Activated CD4-positive, alpha-beta T cell treated with anti-CD3 and anti-CD28 coated beads for 4 hours (primary cell): ENCODE measurements at regions not wholly inside any gene's neighbourhood (a gene's known extent, or its start where the extent isn't known, plus 50 kb on each side); places are given as distances from the start of the nearest gene placed in this dataset.

Source experiments
- DNase-seq, 2 donors: peaks; one replicate each; pipeline ENCODE4 v3.0.0-alpha.2; 2020

DNA sequence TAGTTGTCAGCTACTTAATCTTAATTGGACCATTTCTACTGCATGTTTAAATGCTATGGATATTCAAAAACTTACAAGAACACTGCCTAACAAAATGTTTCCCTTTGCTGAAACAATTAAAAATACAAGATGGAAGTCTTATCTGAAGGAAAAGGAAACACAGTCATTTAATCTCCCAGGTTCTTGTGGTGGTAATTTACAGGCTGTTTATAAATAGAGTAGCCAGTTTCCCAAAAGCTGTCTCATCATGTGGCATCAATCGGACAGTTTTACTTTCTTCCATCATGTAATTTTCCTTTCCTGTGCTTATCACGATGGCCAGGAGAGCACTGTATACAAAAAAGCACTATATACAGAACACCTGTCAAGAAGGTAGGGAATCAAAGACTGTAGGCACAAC lies 368.1 kb downstream of the ZEB2 start:
- DNase-seq = no peak

DNA sequence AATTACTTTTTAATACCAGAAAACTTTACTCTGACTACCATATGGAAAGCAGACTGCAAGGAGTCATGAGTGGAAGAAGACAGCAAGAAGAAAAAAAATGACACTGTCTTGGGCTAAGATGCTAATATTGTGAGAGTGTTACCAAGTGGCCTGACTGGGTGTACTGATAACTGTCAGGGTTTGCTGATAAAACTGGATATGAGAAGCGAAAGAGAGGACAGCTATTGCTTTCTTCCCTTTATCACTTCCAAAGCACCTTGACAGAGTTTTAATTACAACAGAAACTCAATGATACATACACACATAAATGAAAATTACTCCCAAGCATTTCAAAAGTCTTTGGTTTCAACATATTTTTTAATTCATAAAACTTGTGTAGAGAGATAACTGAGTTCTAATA lies 368.5 kb downstream of the ZEB2 start:
- DNase-seq = no peak

GRCh38 chr2:144147356-144147755 lies 372.6 kb downstream of the ZEB2 start:
- DNase-seq = no peak

- DNase-seq = no peak
These were observed 373.0 kb downstream of the ZEB2 start for GRCh38 chr2:144146876-144147275.

GRCh38 chr2:144146076-144146475 lies 373.8 kb downstream of the ZEB2 start:
- no peak for DNase-seq

GRCh38 chr2:144143294-144144151 lies 376.4 kb downstream of the ZEB2 start:
- no peak for DNase-seq

GRCh38 chr2:144140891-144141290 lies 379.0 kb downstream of the ZEB2 start:
- no peak for DNase-seq

DNA sequence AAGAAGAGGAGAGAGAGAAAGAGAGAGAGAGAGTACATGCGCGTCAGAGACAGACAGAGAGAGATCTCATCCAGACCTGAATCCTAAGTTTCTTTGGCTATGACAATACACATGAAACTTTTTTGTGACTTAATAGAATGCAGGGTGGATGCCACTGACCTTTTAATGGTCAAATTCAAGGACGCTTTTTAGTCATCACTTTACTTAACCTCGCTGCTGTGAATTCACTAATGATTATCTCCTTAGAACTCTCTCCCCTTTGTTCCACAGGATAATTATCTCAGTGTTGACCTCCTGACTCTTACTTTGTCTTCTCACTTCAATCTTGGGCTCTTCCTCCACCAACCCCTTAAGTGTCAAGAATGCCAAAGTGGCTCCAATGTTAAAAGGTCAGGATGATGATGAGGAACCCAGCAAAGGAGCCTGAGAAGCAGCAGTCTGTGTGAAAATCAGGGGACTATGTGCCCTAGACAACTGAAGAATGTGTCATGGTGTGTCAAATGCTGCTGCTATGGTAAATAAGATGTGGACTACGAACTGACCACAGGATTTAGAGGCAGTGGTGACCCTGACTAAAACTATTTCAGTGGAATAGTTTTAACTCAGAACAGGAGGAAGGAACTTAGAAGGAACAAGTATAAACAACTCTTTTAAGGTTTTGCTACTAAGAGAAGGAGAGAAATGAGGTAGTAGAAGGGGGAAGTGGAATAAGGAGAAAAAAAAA lies 382.1 kb downstream of the ZEB2 start:
- DNase-seq = no peak

GRCh38 chr2:144137272-144137671 lies 382.6 kb downstream of the ZEB2 start:
- DNase-seq = no peak

- DNase-seq = no peak
These were observed 383.5 kb downstream of the ZEB2 start for GRCh38 chr2:144136297-144137010.

DNA sequence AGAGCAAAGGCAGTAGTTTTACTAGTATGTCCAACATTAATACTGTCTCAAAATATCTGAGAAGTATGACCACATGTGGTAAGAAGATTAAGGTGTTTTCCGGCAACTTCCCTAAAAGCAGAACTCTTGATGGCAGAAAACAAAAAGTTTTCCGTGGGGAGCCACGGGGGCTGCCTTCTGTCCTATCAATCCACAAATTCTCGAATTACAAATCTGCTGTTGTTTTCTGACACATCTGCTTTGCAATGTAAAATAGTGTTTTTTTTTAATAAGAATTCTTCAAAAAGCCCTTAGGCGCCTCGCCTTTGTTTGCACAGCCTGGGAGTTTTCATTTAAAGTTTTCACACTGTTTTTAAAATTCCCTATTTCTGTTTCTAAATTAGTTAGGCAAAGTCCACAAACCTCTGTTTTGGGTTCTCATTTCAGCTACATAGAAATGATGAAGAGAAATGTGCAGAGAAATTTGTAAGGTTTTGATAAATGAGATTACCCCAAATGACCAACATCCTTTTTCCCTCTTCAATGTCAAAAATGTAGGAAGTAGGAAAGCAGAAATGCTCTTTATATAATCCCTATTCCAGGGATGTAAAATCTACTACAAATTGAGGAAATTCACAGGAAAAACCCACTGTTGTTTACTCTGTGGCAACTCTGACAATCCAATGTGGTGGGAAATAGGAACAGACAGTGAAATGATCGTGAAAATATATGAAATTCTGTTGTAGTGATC lies 385.8 kb downstream of the ZEB2 start:
- no peak for DNase-seq

DNA sequence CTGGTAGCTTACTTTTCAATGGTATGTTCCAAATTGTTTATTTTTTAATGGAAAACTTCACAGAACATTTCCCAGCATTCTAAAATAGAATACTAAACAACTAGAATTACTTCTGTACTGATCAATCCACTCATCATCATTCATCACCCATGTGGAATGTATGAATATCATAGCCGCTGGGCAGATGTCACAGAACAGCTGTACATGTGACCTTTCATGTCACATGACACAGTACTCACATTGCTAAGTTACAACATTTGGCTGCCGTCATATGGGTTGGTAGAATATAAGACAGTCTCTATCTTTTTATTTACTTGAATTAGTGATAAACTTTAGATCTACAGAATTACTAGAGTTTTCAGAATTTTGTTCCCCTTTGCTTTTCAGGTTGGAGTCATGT lies 387.6 kb downstream of the ZEB2 start:
- no peak for DNase-seq

DNA sequence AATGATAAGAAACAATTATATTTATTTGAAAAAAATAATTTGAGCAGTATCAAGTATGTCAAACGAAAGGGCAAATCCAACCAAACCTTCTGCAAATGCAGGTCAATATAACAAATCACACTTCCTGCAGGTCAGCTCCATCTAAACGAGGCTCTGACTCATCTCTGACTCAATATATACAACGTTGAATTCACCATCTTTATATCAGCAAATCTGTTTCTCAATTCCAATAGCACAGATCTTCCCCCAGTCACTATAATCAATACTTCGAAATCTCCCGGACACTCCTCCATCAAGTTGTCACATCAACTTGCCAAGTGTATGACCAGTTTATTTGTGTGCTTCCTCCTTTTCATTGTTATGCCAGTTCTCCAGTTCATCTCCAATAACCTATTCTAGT lies 388.9 kb downstream of the ZEB2 start:
- DNase-seq = no peak

- no peak for DNase-seq
These were observed 389.4 kb downstream of the ZEB2 start for GRCh38 chr2:144130551-144130950.

DNA sequence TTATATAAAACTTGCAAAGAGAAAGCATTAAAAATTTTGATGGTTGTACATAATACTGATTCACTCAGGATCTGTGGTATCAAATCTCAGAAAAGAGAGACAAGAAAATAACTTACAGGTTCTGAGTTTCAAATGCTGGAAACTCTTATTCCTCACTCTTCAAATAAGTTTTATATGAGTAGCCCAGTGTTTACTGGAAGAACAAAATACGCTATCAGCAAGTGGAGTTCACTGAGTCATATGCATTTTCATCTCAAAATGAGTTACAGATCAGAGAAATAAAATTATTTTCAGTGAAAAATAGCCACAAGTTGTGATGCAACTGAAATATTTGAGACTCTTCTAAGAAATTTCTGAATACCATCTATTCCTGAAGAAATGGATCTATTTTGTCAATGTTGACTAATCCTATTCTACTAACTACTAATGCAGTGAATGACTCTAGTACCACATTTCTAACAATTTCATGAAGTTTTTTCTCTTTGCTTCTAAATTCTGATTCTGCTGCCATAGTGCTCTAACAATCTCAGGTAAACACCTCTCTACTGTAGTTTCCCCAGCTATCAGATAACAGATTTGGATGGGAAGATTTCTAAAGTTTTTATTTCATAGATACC lies 391.7 kb downstream of the ZEB2 start:
- no peak for DNase-seq

GRCh38 chr2:144127693-144128092 lies 392.2 kb downstream of the ZEB2 start:
- no peak for DNase-seq

DNA sequence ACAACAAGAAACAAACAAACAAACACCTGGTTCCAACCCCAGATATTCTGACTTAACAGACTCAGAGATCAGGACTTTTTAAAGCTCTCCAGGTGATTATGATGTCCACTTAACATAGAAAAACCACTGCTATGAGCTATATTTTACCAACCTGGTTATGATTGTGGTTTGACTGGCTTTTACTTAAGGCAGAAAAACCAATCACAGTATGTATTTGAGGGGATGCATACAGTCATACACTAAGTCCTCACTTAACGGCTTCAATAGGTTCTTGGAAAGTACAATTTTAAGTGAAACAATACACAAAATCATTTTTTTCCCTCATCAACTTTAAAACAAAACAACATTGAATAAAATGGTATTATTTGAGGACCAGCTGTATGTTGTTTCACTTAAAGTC lies 393.6 kb downstream of the ZEB2 start:
- DNase-seq = no peak

DNA sequence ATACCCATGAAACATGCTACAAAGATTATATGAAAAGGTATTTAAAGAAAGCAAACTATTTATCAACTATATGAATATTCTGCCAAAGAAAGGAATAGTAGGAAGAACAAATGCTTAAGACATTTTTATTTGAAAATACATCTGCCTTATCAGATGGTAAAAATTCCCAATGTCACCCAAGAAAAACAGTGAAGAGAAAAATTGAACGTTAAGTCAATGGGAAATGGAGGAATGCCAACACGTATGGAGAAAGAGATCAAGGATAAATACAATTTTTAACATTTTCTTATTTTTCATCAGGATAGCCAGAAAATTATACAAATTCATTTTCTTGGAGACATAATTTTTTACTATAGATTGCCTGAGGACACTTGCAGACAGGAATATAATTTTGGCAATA lies 394.2 kb downstream of the ZEB2 start:
- no peak for DNase-seq

DNA sequence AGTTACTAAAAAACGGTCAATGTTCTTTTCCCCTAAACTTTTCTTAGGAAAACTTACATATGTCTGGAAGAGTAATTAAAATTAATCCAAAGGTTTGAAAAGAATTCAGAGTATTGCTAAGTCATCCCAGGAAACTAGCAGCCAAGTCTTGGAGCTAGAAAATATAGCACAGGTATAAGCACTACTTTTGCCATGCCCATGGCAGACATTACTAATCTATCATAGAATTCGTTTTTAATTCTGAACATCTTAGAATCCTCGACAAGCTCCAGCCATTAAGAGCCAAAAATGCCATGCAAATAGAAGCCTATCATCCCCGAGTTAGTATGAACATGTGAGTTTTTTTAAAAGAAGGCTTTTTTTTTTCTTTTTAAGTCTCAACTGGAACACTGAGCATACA lies 395.0 kb downstream of the ZEB2 start:
- no peak for DNase-seq

GRCh38 chr2:144120487-144120886 lies 399.4 kb downstream of the ZEB2 start:
- no peak for DNase-seq

DNA sequence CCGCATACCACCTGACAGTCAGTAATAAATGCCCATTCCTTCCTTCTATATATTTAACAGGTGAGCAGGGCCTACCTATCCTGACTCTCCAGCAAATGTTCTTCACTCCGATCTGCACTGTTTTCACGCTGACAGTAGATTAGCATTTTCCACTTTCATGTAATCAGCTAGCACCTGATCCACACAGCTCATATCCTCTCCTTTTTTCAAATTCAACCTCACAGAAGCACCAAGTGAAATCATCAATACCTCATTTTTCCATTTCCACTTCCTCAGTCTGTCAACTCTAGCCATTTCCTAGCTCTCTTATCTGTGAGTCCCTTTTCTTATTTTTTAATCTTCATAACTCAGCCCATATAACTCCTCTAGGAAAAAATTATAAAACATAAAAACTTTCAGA lies 402.8 kb downstream of the ZEB2 start:
- no peak for DNase-seq

DNA sequence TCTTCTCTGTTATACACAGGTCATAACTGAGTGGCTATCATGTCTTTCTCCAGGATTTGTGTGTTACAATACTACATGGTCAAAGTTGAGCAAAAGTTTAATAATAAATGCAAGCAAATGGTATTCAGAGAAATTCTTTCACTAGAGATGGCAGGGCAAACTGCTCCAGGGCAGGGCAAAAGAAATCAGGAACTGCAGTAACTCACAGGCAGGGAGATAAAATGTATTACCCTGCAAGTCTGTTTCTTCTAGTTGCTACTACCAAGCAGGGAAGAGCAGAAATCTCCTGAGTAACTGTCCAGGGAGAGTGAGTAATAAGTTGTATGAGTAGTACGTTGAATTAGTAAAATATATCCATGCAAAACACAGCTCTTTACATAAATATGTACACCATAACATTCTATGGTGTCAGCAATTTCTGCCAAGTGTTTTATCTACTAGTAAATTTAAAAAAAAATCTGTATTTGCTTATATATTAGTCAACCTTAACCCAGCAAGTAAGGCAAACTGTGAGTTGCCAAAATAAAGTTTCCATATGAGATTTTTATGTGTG lies 404.1 kb downstream of the ZEB2 start:
- no peak for DNase-seq
